ENCODE measurements at regions not wholly inside any gene's neighbourhood (a gene's known extent, or its start where the extent isn't known, plus 50 kb on each side); places are given as distances from the start of the nearest gene placed in this dataset.

DNA sequence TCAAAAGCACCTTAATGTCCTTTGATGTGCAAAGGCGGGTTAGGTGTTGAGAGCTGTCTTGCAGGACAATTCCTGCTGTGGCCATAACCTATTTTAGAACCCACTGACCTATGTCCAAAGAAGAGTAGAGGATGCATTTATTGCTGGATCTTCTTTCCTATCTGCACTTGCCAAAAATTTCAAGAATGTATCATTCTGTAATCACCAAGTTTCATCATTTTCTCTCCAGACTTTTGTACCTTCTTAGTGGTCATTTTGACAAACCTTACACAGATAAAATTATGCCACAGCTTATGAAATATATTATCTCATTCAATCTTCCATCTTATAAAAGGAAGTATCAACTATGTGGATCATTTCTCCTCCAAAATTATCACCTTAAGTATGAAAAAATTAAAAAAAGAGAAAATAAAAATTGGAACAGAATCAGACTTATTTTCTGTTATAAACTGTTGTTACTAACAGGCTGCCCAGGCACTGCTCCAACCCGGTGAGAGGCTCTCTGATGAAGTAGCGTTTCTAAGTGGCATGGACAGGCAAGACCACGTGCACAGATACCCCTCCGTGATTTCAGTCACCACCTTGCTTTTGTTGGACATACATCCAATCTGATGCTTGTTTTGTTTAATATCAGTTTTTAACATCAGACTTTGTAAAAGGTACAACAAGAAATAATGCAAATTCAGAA is 559.9 kb upstream of the ID2 start:
- TF ChIP-seq EZH2phosphoT487 (IDR thresholded peaks at IDR 0.05; ENCODE audit: insufficient read depth, low read depth), result no peak
- no peak for TF ChIP-seq EZH2 (IDR thresholded peaks at IDR 0.05; ENCODE audit: insufficient read depth, poor library complexity, severe bottlenecking)

Data from GM23248 (cell line).